Immature natural killer cell (primary cell): ENCODE measurements at regions not wholly inside any gene's neighbourhood (a gene's known extent, or its start where the extent isn't known, plus 50 kb on each side); places are given as distances from the start of the nearest gene placed in this dataset.

Experiments
- DNase-seq, 3 donors: peaks; one replicate each; pipeline ENCODE4 v3.0.0; 2022; ENCODE audit warnings: mixed read lengths in 1 of 3
- H3K27ac Mint-ChIP-seq, 6 donors: one replicate each; pipeline ENCODE4 v1.8.0; 2020; ENCODE audit warnings: mixed read lengths in 6 of 6, mild to moderate bottlenecking in 5 of 6, inconsistent platforms in 4 of 6, moderate library complexity in 3 of 6
- H3K27me3 Mint-ChIP-seq, 3 donors: one replicate each; pipeline ENCODE4 v1.8.0; 2020 to 2021; ENCODE audit warnings: low read depth in 3 of 3, mild to moderate bottlenecking in 3 of 3, mixed read lengths in 3 of 3, moderate library complexity in 3 of 3, inconsistent platforms in 1 of 3
- H3K36me3 Mint-ChIP-seq, 3 donors: one replicate each; pipeline ENCODE4 v1.8.0; 2020; ENCODE audit warnings: mixed read lengths in 3 of 3, inconsistent platforms in 2 of 3, mild to moderate bottlenecking in 2 of 3
- H3K4me1 Mint-ChIP-seq, 2 donors: one replicate each; pipeline ENCODE4 v1.8.0; 2020; ENCODE audit warnings: inconsistent platforms in 2 of 2, mild to moderate bottlenecking in 2 of 2, mixed read lengths in 2 of 2, moderate library complexity in 1 of 2
- H3K4me3 Mint-ChIP-seq, 5 donors: one replicate each; pipeline ENCODE4 v1.8.0; 2020; ENCODE audit warnings: mild to moderate bottlenecking in 5 of 5, mixed read lengths in 5 of 5, inconsistent platforms in 3 of 5, moderate library complexity in 3 of 5
- H3K9me3 Mint-ChIP-seq, 6 donors: one replicate each; pipeline ENCODE4 v1.8.0; 2020; ENCODE audit warnings: mild to moderate bottlenecking in 6 of 6, mixed read lengths in 6 of 6, inconsistent platforms in 4 of 6, moderate library complexity in 3 of 6

GRCh38 chr2:5042666-5043440 lies 649.3 kb upstream of the SOX11 start:
- H3K36me3 Mint-ChIP-seq = no peaks in the 10 kb centered on the region
- peaks cover 0 to 4% (median 0%) of the 10 kb centered on the region in 3 donors for H3K27me3 Mint-ChIP-seq
- H3K4me3 Mint-ChIP-seq = no peak overlapping the region
- H3K27ac Mint-ChIP-seq = no peak overlapping the region
- no peak for DNase-seq
- H3K4me1 Mint-ChIP-seq = no peaks in the 10 kb centered on the region
- H3K9me3 Mint-ChIP-seq = peaks cover 4 to 33% (median 13%) of the 10 kb centered on the region in 6 donors

- H3K9me3 Mint-ChIP-seq = peaks cover 6 to 35% (median 13%) of the 10 kb centered on the region in 6 donors
- H3K4me3 Mint-ChIP-seq = no peak overlapping the region
- no peaks in the 10 kb centered on the region for H3K27me3 Mint-ChIP-seq
- no peak overlapping the region for H3K27ac Mint-ChIP-seq
- H3K4me1 Mint-ChIP-seq = no peaks in the 10 kb centered on the region
- no peak for DNase-seq
- no peaks in the 10 kb centered on the region for H3K36me3 Mint-ChIP-seq
Measured at GRCh38 chr2:5051300-5051699, 640.9 kb upstream of the SOX11 start.

- H3K9me3 Mint-ChIP-seq = peaks cover 9 to 35% (median 13%) of the 10 kb centered on the region in 6 donors
- H3K4me1 Mint-ChIP-seq = no peaks in the 10 kb centered on the region
- no peaks in the 10 kb centered on the region for H3K36me3 Mint-ChIP-seq
- DNase-seq = no peak
- no peak overlapping the region for H3K27ac Mint-ChIP-seq
- peaks cover 0 to 2% (median 0%) of the 10 kb centered on the region in 3 donors for H3K27me3 Mint-ChIP-seq
- H3K4me3 Mint-ChIP-seq = no peak overlapping the region
Measured at GRCh38 chr2:5052905-5053304, 639.3 kb upstream of the SOX11 start.

GRCh38 chr2:5057891-5058351 lies 634.3 kb upstream of the SOX11 start:
- H3K36me3 Mint-ChIP-seq = no peaks in the 10 kb centered on the region
- no peak overlapping the region for H3K4me3 Mint-ChIP-seq
- no peaks in the 10 kb centered on the region for H3K4me1 Mint-ChIP-seq
- peaks cover 7 to 30% (median 17%) of the 10 kb centered on the region in 6 donors for H3K9me3 Mint-ChIP-seq
- DNase-seq = no peak
- no peak overlapping the region for H3K27ac Mint-ChIP-seq
- H3K27me3 Mint-ChIP-seq = peaks cover 0 to 2% (median 0%) of the 10 kb centered on the region in 3 donors

- no peak overlapping the region for H3K4me3 Mint-ChIP-seq
- peaks cover 8 to 36% (median 18%) of the 10 kb centered on the region in 6 donors for H3K9me3 Mint-ChIP-seq
- H3K27ac Mint-ChIP-seq = no peak overlapping the region
- H3K36me3 Mint-ChIP-seq = no peaks in the 10 kb centered on the region
- peaks cover 0 to 2% (median 0%) of the 10 kb centered on the region in 3 donors for H3K27me3 Mint-ChIP-seq
- no peaks in the 10 kb centered on the region for H3K4me1 Mint-ChIP-seq
- no peak for DNase-seq
Measured at GRCh38 chr2:5060956-5061355, 631.2 kb upstream of the SOX11 start.

- no peak overlapping the region for H3K4me3 Mint-ChIP-seq
- H3K4me1 Mint-ChIP-seq = no peaks in the 10 kb centered on the region
- H3K27me3 Mint-ChIP-seq = peaks cover 0 to 1% (median 0%) of the 10 kb centered on the region in 3 donors
- DNase-seq = no peak
- H3K27ac Mint-ChIP-seq = no peak overlapping the region
- no peaks in the 10 kb centered on the region for H3K36me3 Mint-ChIP-seq
- peaks cover 3 to 41% (median 16%) of the 10 kb centered on the region in 6 donors for H3K9me3 Mint-ChIP-seq
Measured at GRCh38 chr2:5064687-5065086, 627.5 kb upstream of the SOX11 start.

- no peak for DNase-seq
- no peak overlapping the region for H3K27ac Mint-ChIP-seq
- no peaks in the 10 kb centered on the region for H3K4me1 Mint-ChIP-seq
- H3K9me3 Mint-ChIP-seq = peaks cover 9 to 47% (median 19%) of the 10 kb centered on the region in 6 donors
- H3K36me3 Mint-ChIP-seq = no peaks in the 10 kb centered on the region
- no peak overlapping the region for H3K4me3 Mint-ChIP-seq
- H3K27me3 Mint-ChIP-seq = peaks cover 0 to 1% (median under 1%) of the 10 kb centered on the region in 3 donors
Measured at GRCh38 chr2:5067816-5068215, 624.4 kb upstream of the SOX11 start.

GRCh38 chr2:5070257-5070656 lies 621.9 kb upstream of the SOX11 start:
- H3K4me3 Mint-ChIP-seq = no peak overlapping the region
- no peak for DNase-seq
- H3K9me3 Mint-ChIP-seq = peaks cover 7 to 40% (median 18%) of the 10 kb centered on the region in 6 donors
- H3K27me3 Mint-ChIP-seq = peaks cover 0 to 1% (median 1%) of the 10 kb centered on the region in 3 donors
- H3K27ac Mint-ChIP-seq = no peak overlapping the region
- H3K4me1 Mint-ChIP-seq = no peaks in the 10 kb centered on the region
- H3K36me3 Mint-ChIP-seq = no peaks in the 10 kb centered on the region

- H3K36me3 Mint-ChIP-seq = peaks cover 0 to 4% (median 0%) of the 10 kb centered on the region in 3 donors
- H3K4me3 Mint-ChIP-seq = no peak overlapping the region
- H3K4me1 Mint-ChIP-seq = no peaks in the 10 kb centered on the region
- H3K9me3 Mint-ChIP-seq = peaks cover 3 to 32% (median 14%) of the 10 kb centered on the region in 6 donors
- H3K27me3 Mint-ChIP-seq = peaks cover 0 to 1% (median 0%) of the 10 kb centered on the region in 3 donors
- no peak for DNase-seq
- no peak overlapping the region for H3K27ac Mint-ChIP-seq
Measured at GRCh38 chr2:5074733-5075132, 617.5 kb upstream of the SOX11 start.

GRCh38 chr2:5076599-5076998 lies 615.6 kb upstream of the SOX11 start:
- Mint-ChIP-seq H3K4me3 (no peak overlapping the region), H3K4me1 (no peaks in the 10 kb centered on the region), H3K36me3 (peaks cover 0 to 5% (median 0%) of the 10 kb centered on the region in 3 donors)

GRCh38 chr2:5077479-5078089 lies 614.6 kb upstream of the SOX11 start:
- Mint-ChIP-seq H3K9me3 (peaks cover 3 to 26% (median 7%) of the 10 kb centered on the region in 6 donors), H3K27me3 (peaks cover 0 to 1% (median 0%) of the 10 kb centered on the region in 3 donors), H3K4me3 (no peak overlapping the region), H3K4me1 (no peaks in the 10 kb centered on the region), H3K27ac (no peak overlapping the region), H3K36me3 (peaks cover 0 to 5% (median 0%) of the 10 kb centered on the region in 3 donors)
- no peak for DNase-seq

More at GRCh38 chr2:5076599-5076998, 615.6 kb upstream of the SOX11 start:
- Mint-ChIP-seq H3K27ac (no peak overlapping the region), H3K27me3 (peaks cover 0 to 1% (median 0%) of the 10 kb centered on the region in 3 donors), H3K9me3 (peaks cover 3 to 30% (median 9%) of the 10 kb centered on the region in 6 donors)
- no peak for DNase-seq

- Mint-ChIP-seq H3K27me3 (no peaks in the 10 kb centered on the region), H3K36me3 (peaks cover 0 to 5% (median 0%) of the 10 kb centered on the region in 3 donors), H3K4me1 (no peaks in the 10 kb centered on the region), H3K4me3 (no peak overlapping the region), H3K9me3 (peaks cover 2 to 25% (median 14%) of the 10 kb centered on the region in 6 donors), H3K27ac (no peak overlapping the region)
- no peak for DNase-seq
Measured at GRCh38 chr2:5083402-5083801, 608.8 kb upstream of the SOX11 start.

GRCh38 chr2:5089409-5089808 lies 602.8 kb upstream of the SOX11 start:
- H3K36me3 Mint-ChIP-seq = no peaks in the 10 kb centered on the region
- H3K27me3 Mint-ChIP-seq = no peaks in the 10 kb centered on the region
- peaks cover 6 to 51% (median 18%) of the 10 kb centered on the region in 6 donors for H3K9me3 Mint-ChIP-seq
- H3K27ac Mint-ChIP-seq = no peak overlapping the region
- DNase-seq = no peak
- H3K4me3 Mint-ChIP-seq = no peak overlapping the region
- no peaks in the 10 kb centered on the region for H3K4me1 Mint-ChIP-seq

- H3K9me3 Mint-ChIP-seq = peaks cover 6 to 58% (median 20%) of the 10 kb centered on the region in 6 donors
- no peaks in the 10 kb centered on the region for H3K36me3 Mint-ChIP-seq
- H3K4me1 Mint-ChIP-seq = no peaks in the 10 kb centered on the region
- no peaks in the 10 kb centered on the region for H3K27me3 Mint-ChIP-seq
- DNase-seq = no peak
- no peak overlapping the region for H3K4me3 Mint-ChIP-seq
- no peak overlapping the region for H3K27ac Mint-ChIP-seq
Measured at GRCh38 chr2:5093056-5093455, 599.1 kb upstream of the SOX11 start.
